ENCODE measurements at regions not wholly inside any gene's neighbourhood (a gene's known extent, or its start where the extent isn't known, plus 50 kb on each side); places are given as distances from the start of the nearest gene placed in this dataset.
"Not testable (repeated sequence)": the region's sequence is repeated elsewhere in the genome, so short reads cannot be mapped to it uniquely, and the experiment has no call there.

DNA sequence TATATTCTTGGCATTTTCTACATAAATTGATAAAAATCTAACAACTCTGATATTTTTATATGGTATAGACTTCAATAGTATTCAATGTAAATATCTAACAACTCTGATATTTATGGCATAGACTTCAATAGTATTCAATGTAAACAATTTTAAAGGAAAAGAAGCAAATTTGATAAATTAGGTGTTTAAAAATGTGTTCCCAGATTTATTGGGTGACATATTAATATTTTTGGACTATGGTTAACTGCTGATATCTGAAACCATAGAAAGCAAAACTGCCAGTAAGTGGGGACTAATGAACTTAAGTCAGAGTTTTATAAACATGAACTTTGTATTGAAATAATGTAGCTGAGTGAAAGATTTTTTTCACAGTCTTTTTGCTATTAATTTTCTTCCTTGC, 1576.0 kb upstream of the DDX18 start:
- TF ChIP-seq, protein P1, sequence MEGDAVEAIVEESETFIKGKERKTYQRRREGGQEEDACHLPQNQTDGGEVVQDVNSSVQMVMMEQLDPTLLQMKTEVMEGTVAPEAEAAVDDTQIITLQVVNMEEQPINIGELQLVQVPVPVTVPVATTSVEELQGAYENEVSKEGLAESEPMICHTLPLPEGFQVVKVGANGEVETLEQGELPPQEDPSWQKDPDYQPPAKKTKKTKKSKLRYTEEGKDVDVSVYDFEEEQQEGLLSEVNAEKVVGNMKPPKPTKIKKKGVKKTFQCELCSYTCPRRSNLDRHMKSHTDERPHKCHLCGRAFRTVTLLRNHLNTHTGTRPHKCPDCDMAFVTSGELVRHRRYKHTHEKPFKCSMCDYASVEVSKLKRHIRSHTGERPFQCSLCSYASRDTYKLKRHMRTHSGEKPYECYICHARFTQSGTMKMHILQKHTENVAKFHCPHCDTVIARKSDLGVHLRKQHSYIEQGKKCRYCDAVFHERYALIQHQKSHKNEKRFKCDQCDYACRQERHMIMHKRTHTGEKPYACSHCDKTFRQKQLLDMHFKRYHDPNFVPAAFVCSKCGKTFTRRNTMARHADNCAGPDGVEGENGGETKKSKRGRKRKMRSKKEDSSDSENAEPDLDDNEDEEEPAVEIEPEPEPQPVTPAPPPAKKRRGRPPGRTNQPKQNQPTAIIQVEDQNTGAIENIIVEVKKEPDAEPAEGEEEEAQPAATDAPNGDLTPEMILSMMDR (IDR thresholded peaks at IDR 0.05; ENCODE audit: low read depth, low read length), result no peak
- DNase-seq (ENCODE audit: low read depth, low spot score), result no peak
- in situ Hi-C loops (cut with HindIII; ENCODE audit: low sequenced_read_pairs), result no loop called here
- no peak overlapping the region for H3K4me3 ChIP-seq (ENCODE audit: low read depth, low read length)

DNA sequence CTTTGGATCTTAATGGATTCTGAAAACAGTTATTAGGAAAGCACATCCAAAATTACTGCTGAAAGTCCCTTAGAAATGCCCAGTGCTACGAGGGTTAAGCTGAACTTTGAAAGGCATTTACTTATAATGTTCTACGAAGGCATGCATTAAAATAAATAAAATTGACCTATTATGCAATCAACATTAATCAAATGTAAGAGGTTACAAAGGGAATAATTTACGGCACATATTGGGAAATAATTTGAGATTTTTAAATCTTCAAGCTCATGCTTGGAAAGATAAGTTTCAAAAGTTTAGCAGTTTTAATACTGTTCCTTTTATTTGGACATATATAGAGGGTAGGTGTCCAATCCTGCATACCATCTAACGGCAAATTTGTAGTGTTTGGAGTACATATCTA, 1564.1 kb upstream of the DDX18 start:
- no peak overlapping the region for H3K4me3 ChIP-seq (ENCODE audit: low read depth, low read length)
- in situ Hi-C loops (cut with HindIII; ENCODE audit: low sequenced_read_pairs), result no loop called here
- no peak for DNase-seq (ENCODE audit: low read depth, low spot score)
- TF ChIP-seq, protein P1 (IDR thresholded peaks at IDR 0.05; ENCODE audit: low read depth, low read length), result no peak

GRCh38 chr2:116264872-116265271, 1549.6 kb upstream of the DDX18 start:
- no peak overlapping the region for H3K4me3 ChIP-seq (ENCODE audit: low read depth, low read length)
- no peak for DNase-seq (ENCODE audit: low read depth, low spot score)
- in situ Hi-C loops (cut with HindIII; ENCODE audit: low sequenced_read_pairs), result no loop called here
- TF ChIP-seq, protein P1 (IDR thresholded peaks at IDR 0.05; ENCODE audit: low read depth, low read length), result no peak

DNA sequence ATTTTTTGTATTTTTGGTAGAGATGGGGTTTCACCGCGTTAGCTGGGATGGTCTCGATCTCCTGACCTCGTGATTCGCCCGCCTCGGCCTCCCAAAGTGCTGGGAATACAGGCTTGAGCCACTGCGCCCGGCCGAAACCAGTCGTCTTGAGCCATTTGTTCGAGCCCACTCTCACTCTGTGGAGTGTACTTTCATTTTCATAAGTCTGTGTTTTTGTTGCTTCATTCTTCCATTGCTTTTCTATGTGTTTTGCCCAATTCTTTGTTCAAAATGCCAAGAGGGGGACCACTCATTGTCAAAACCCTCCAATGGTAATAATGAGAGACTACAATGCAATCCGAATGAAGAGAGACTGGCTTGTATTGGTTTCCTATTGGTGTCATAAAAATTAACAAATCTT, 1545.5 kb upstream of the DDX18 start:
- DNase-seq (ENCODE audit: low read depth, low spot score), result no peak
- in situ Hi-C loops (cut with HindIII; ENCODE audit: low sequenced_read_pairs), result no loop called here
- H3K4me3 ChIP-seq (ENCODE audit: low read depth, low read length), result no peak overlapping the region
- TF ChIP-seq, protein P1 (IDR thresholded peaks at IDR 0.05; ENCODE audit: low read depth, low read length), result no peak

GRCh38 chr2:116304328-116304727, 1510.2 kb upstream of the DDX18 start:
- DNase-seq (ENCODE audit: low read depth, low spot score), result no peak
- in situ Hi-C loops (cut with HindIII; ENCODE audit: low sequenced_read_pairs), result no loop called here
- no peak overlapping the region for H3K4me3 ChIP-seq (ENCODE audit: low read depth, low read length)
- TF ChIP-seq, protein P1 (IDR thresholded peaks at IDR 0.05; ENCODE audit: low read depth, low read length), result no peak

DNA sequence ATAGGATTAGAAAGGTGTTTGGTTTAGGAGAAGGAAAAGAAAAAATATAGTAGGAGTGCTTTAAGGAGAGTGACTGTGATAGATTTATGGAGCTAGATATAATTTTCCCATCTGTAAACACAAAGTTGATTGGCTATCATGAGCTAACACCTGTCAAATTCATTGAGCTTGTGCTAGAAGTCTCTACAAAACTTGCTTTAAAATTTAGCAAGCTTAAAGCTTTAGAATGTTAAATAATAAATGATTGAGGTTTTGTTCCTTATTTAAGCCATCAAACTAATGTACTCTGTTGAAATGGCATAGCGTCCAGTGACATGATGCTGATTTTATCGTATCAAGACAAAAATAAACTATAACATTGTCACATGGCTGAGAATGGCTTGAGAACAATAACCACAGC, 1497.4 kb upstream of the DDX18 start:
- in situ Hi-C loops (cut with HindIII; ENCODE audit: low sequenced_read_pairs), result no loop called here
- no peak overlapping the region for H3K4me3 ChIP-seq (ENCODE audit: low read depth, low read length)
- TF ChIP-seq, protein P1 (IDR thresholded peaks at IDR 0.05; ENCODE audit: low read depth, low read length), result no peak
- DNase-seq (ENCODE audit: low read depth, low spot score), result no peak

DNA sequence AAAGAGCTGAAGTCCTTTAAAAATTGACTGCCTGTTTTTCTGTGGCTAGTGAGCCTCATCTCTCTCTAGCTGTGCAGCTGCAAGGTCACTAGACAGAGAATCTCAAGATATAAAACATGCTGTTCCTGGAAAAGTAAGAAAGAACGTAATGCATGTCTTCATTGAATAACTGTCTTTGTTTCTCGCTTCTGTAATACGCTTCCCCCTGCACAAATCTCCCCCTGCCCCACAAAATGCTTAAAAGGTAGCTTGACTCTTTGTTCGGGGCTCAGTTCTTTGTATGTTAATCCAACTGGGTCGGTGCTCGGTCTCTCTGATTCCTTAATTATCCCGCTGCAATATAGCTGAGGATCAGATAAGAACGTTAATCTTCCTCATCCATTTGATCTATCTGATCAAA, 1495.9 kb upstream of the DDX18 start:
- DNase-seq (ENCODE audit: low read depth, low spot score); in situ Hi-C loops (cut with HindIII; ENCODE audit: low sequenced_read_pairs); H3K4me3 ChIP-seq (ENCODE audit: low read depth, low read length): not testable (repeated sequence)
